Vagina (tissue), 2 donors: ENCODE measurements at regions not wholly inside any gene's neighbourhood (a gene's known extent, or its start where the extent isn't known, plus 50 kb on each side); places are given as distances from the start of the nearest gene placed in this dataset.

ENCODE experiments used
- CTCF ChIP-seq, 3 experiments: fragments of 450-650 bp in 2 of 3; fragments of 200-600 bp in 1 of 3; sonication (generic) in 1 of 3; IDR thresholded peaks; one replicate each; pipeline ENCODE4 v1.5.1; 2017 to 2019; ENCODE audit warnings: antibody characterized with exemption in 3 of 3, mild to moderate bottlenecking in 2 of 3, moderate library complexity in 2 of 3
- POLR2A ChIP-seq, 2 donors: fragments of 450-650 bp; IDR thresholded peaks; one replicate each; pipeline ENCODE4 v1.6.1; 2017; ENCODE audit warnings: antibody characterized with exemption in 2 of 2, mild to moderate bottlenecking in 2 of 2, moderate library complexity in 2 of 2

- TF ChIP-seq POLR2A (IDR thresholded peaks at IDR 0.05) (no peak), CTCF (IDR thresholded peaks at IDR 0.05) (no peak)
Observed at GRCh38 chr2:56460508-56460907, 276.7 kb downstream of the CCDC85A start.
